ENCODE measurements at regions not wholly inside any gene's neighbourhood (a gene's known extent, or its start where the extent isn't known, plus 50 kb on each side); places are given as distances from the start of the nearest gene placed in this dataset.

DNA sequence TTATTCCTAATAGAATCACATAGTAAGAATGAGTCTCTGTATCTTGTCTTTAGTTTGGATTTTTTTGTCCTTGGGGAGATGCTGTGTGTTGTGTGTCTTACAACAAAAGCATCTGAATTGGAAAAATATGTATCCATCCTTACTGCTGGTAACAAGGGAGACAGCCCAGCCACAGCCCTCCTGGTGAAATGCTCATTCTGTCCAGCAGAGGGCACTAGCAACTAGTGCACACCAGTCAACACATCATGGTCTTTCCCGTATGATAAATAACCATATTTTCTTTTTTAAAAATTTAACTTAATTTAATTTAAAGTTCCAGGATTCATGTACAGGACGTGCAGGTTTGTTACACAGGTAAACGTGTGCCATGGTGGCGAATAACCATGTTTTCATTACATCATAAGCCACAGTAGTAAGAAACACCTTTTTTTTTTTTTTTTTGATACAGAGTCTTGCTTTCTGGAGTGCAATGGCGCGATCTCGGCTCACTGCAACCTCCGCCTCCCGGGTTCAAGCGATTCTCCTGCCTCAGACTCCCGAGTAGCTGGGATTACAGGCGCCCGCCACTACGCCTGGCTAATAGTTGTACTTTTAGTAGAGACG lies 245.1 kb downstream of the PTBP2 start:
- peak; percentile 80 for DNase-seq

DNA sequence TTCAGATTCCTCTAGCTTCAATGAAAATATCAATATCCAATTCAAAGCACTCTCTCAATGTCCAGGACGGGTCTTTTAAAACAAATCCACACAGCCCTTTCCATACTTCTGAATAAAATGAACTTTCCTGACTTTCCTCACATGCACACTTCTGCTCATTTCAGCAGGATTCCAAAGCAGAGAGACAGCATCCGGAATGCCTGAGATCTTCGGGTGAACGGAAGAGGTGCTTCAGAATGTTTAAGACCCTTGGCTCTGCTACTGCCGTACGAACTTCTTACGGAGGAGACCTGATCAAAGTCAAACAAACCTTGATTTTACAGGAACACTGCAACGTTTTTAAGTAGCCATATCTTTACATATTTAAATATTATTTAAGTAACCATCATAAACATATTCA lies 245.7 kb downstream of the PTBP2 start:
- DNase-seq: no peak

DNA sequence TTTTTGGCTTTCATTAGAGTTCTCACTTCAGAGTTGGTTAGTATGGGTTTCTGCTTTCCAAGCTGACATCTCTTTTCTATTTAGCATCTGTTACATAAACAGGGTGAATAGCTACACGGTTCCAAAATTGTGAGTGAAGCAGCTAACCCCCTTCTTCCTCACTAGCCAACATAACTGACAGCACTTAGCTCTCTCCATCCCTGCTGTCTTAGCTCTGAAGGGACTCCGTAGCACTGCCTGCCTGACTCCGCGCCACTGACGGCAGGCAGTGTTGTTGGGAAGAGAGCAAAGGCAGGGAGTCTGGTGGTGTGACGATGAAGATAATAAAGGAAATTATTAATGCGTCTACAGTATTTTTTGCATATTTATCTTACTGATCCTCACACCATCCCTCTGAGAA lies 247.0 kb downstream of the PTBP2 start:
- DNase-seq: no peak

DNA sequence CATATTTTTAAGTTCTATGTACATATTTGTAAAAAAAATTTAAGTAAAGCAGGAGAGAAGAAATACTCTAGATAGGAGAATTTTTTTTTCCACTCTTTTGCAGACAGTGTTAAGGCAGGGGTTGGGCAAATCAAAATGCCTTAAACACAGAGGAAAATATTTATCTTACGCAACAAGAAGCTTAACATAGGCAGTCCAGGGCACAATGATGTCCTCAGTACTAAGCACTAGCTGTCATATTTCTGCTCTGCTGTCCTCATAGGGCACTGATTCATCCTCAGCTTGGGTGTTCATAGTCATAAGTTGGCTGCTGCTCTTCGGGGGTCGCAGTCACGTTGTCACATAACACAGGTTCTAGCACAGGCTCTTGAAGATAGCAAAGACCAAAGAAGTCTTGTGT lies 247.4 kb downstream of the PTBP2 start:
- no peak for DNase-seq

DNA sequence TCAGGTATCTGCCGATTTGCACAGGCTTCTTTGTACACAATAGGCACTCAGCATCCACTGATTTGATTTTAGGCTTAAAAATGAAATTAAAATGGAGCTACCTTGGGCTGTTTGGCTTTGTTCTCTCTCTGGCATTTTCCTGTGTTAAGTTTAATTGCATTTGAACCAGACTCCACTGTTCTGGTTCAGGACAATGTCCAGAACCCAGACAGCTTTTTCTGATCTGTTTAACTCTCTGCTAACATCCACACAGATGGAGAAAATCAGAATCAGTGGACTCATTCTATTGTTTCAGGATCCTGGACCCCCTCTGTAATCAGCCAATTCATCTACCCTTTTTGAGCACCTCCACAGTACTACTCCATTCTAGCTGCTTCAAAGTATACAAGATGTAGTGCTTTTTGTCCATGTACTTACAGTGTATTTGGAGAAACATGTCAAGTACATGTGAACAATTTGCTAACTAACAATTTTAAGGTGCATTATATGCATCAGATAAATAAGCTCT lies 248.1 kb downstream of the PTBP2 start:
- no peak for DNase-seq

DNA sequence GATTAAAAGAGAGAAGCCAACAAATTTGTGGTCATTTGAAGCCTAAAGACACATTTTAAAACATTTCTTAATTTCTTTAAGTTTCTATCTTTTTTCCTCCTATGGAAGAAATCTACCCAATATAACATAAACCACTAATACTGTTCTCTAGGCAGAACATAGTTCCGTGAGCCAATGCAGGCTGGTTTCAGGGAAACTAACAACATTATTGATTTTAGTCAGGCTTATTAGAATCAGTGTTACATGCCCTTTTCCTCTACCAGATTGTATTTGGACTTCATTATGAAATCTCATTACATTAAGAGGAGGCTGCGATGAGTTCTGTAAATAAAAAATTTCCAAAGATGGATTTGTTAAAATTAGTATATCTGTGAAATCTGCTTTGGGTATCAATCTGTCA lies 249.9 kb downstream of the PTBP2 start:
- no peak for DNase-seq

DNA sequence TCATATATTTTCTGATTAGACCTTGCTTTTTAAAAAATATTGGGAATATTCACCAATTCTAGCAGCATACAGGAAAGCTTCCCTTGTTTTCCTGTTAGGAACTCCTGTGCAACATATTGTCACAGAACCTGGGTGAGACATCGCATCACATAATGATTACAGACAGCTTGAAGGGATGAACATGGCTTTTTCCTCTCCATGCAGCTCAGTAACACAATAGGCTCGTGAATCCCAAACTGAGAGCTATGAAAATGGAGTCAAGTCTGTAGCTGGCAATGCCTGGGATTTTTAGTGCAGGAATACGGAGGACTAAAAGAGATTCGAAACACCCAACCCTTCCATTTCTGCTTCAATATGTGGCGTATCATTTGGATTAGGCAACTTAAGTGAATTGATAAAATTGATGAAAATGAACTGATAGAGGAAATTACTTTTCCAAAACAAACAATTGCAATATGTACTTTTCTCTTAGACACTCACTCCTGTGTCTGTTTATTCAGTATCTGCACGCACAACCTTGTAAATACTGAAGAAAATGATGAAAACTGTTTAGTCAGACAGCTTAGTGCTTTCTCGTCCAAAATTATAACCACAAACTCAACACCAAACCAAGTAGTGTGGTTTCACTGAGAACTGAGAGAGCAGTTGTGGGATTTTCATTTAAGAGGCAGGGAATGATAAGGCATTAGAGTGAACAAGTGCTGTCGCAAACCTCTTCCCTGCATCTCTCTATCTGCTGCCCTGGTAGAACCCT lies 250.4 kb downstream of the PTBP2 start:
- no peak for DNase-seq

DNA sequence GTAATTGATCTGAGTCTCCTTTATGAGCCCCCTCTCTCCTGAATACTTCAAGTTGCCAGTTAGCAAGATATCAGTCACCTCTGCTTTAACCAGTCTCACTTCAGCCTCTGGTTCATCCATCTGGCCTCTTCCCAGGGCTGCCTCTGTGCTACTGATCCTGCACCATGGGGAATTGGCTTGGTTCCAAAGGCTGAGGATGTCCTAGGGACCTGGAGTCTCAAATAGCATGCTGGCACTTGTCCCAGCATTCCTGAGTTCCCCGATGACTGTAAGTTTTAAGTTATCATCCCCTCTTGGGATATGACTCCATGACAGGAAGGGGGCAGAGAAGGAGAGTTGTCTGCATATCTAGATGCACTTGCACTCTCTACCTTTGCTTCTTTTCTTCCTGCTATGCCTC lies 252.0 kb downstream of the PTBP2 start:
- DNase-seq: no peak

DNA sequence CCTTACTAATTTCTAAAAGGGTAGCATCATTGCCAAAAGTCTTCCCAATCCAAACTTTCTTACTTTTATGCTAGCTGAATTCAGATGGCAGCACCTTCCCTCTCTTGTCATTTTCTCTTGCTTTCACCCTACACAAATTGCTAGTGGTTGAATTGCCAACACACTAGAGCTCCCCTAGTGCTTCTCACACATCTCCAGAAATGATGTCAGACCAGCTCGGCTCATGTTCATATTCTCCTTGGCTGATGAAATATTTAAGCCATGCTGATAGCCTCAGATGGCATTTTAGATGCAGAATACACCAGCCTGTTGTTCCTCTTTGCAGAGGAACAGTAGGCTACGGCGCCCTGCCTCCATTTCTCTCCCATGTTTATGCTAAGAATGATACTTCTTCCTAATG lies 256.9 kb downstream of the PTBP2 start:
- DNase-seq: no peak

DNA sequence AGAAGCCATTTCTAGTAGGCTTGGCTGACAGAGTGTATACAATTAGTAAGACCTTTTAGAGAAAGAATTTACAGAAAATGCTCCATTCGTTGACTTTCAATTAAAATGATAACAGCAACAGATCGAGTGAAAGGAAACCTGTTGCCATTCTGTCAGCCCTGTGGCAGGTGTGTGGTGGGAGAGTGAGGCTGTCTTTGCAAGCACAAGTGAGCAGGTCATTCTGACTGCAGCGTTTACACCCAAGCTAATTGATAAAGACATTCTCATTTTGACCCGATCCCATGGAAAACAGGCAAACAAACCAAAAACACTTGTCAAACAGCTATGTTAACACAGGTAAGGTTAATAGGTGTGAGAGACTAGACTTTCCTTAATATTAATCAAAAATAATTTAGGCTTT lies 257.3 kb downstream of the PTBP2 start:
- no peak for DNase-seq

DNA sequence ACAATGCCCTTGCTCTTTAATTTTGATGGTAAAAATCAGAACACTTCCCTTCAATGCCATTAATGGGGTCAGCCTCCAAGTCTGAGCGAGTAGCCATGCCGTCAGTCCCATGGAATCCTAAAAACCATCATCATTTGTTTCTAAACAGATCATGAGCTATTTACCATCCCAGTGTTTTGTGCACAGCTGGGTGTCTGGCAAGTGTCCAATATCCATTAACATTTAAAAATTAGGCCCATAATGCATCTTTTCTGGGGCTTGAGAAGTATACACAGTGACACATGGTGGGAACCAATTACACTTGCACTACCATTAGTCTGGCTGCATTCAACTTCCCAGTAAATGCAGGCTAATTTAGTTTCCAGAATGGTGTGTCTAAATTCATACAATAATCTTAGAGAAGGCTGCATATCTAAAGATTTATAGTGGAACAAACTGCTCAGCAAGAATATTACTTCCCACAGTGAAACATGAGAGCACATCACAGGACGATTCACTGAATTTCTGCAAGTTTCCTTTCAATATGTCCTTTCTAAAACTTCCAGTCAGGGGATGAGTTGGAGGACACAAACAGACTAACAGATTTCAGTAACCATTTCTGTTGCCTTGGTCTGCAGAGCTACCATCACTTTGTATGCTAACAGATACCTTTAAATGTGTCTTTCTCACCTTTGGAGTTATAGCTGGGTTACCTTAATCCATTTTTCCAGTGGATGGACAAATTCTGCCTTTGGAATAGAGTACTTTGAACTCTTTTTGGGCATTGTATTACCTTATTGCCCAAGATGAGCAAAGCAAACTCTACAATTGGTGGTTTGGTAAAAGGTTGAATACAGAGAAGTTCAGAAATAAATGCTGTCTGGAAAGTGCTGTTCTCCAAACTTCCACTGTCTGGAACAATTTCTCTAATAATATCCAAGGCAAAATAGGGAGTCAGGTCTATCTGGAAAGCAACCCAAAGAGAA lies 258.0 kb downstream of the PTBP2 start:
- no peak for DNase-seq

DNA sequence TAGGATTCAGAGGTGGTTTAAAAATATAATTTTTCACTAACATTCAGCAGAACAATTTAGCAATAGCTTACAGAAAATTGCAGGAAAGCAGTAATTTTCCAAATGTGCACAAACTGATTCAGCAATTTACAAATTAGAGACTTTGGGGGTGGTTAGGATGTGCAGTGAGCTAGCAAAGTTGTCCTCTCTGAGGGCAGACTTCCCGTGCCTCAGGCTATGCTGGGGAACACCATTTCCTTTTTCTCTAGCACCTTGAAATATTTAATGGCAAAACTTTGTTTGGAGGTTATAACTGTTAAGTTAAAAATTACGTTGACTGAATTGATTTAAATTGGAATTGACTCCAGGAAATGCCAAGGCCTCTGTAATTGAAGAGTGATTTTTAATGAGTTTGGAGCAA lies 258.9 kb downstream of the PTBP2 start:
- no peak for DNase-seq

DNA sequence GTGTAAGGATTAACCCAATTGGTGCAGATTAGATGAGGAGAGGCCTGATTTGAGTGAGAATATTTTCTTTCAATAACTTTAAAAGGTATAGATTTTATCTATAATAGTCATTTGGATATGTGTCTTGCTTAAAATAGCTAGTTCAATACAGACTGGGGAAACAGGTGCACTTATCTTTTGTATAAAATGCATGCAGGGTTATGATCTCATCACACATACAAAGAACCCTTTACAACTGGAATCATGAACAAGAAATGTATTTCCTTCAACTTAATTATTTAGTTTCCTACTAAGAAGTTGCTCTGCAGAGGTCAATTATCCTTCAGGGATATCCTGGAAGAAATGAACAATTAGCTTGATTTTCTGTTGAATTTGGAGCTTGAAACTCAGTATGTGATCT lies 259.6 kb downstream of the PTBP2 start:
- DNase-seq: no peak

DNA sequence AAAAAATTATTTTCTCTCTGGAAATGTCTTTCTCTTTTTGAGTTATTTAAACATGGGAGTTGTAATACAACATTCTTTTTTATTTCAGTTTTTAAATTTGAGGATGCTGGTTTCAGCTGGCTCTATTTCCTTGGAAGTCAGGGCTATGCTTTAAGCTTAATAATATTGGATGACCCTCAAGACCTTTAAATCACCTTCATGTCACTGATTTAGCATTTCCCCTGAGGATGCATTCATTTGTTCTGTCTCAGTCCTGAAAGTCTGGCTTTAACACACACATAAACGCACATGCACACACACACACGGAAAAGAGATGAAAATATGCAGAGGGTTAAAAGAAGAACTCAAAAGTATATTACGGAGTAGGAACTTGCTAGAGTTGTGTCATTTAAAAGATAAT lies 260.5 kb downstream of the PTBP2 start:
- DNase-seq: no peak

DNA sequence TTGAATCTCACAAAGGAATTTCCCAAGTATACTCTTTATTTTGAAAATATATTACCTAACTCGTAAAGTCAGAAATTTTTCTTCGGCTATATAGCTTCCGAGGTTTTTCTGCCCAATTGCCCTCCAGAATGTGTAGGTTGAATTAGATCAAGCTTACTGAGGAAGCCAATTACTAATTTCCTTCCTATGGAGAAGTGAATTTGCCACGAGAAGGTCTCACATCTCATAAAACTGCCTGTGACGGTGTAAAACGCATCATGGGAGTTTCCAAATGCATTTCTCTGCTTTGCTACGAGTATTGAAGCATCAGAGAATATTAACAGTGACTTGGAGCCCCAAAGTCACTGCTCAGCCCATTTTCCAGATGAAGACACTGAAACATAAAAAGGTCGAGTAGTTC lies 262.3 kb downstream of the PTBP2 start:
- DNase-seq: no peak

DNA sequence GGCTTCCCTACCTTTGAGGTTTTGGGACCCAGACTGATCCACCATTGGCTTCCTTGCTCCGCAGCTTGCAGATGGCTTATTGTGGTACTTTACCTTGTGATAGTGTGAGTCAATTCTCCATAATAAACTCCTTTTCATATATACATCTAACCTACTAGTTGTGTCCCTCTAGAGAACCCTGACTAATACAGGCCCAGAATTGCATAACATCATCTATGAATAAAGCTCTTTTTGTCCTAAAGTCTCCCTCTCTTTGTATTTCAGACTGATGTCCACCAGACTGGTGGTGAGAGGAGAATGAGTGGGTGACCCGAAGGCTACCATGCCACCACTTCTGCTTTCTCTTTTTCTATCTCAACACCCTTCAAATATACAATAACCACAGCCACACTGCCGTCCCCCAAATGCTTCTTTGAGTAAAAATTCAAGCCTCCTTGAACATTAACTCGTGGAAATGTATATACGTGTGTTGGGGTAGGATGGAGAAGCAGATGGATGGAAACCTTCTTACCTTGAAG lies 265.7 kb downstream of the PTBP2 start:
- DNase-seq: no peak

DNA sequence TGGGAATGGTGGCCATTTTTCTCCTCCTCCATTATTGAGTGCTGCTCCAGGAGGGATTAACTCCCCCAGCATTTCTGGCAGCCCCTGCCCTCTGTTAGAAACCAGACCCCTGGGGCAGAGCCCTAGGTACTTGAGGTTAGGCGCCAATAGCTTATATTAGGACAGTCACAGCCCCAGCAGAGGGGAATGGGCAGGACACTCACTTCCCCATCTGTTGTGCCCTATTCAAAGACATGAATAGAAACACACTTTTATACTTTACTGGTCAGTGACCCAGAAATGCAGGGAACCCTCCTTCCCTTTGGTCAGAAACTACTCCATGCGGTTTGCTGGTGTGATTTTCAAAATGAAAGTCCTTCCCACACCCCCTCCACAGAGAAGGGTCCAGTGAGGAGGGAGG lies 267.7 kb downstream of the PTBP2 start:
- DNase-seq: no peak

DNA sequence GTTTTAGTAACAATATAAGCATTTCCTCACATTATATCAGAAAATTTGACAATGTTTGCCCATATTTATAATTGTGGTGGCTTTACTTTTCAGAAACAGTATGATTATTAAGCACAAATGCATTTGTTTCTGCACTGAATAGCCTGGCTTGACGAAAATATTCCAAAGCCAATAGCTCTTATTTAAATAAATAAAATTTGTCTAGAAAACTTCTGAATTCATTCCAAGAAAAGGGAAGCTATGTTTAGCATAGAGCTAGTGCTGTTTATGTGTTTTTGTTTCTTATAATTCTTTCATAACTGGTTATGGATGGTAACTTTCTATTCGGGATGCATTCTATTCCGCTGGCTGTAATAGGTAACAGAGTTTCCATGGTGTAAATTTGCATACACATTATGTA lies 268.6 kb downstream of the PTBP2 start:
- no peak for DNase-seq

DNA sequence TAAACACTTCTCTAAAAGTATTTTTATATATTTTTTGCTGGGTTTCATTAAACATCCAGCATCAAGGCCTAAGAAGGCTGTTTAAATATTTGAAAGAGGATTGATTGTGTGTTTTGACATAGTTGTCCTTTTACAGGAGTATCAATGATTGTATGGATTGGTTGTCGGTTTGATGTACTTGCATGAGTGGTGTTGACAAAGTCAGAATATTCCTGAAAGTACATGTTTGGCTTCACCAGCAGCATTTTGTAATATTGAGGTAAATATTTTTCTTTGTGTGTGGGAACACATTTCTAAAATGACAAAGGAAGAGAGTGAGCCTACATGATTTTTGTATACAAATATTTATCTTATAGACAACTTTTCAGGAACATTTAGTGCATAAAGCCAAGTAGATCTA lies 269.7 kb downstream of the PTBP2 start:
- no peak for DNase-seq

DNA sequence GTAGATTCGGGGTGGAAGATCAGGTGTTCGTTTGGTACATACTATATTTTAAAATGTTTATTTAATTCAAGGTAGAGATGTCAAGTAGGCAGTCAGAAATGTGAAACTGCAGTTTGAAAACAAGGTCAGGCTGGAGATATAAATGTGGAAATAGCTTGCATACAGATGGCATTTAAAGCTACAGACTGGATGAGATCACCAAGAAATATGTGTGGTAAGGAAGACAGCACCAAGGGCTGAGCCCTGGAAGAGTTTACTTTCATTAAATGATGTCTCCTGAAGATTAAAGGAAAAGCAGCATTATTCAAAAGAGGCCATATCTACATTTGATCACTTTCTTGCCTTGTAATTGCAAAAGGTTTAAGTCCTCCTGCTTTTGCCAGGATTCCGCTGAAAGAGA lies 271.3 kb downstream of the PTBP2 start:
- no peak for DNase-seq

DNA sequence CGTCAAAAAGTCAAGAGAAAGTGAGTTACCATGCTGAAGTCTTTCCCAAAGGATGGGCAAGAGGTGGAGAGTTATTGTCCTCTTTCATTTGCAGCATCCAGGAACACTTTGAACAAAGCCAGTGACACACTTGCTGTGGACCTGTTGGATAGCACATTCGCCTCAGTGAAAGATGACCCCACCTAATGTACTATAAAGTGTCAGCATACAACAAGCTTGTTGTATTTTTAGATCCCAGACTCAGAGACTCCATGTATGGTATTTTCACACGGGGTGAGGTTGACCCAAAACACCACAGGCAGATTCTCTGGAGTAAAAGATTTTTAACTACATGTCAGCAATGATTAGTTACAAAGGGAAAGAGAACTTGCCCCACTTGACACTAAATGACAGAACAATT lies 273.8 kb downstream of the PTBP2 start:
- no peak for DNase-seq

DNA sequence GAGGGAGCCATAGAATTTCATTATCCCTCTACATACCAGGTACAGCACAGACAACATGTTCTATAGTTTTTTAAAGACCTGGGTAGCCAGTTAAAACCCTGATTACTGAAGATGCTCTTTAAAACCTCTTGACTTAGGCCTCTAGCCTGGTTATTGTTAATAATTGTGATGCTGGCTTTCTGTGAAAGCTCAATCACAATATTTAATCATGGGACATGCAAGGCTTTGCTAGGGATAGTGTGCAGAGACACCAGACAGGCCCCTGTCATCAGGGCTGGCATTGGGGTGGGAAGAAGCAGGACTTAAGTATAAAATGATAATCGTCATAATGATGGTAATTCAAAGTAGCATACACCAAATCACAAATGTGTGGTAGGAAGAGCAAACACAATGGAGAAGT lies 274.4 kb downstream of the PTBP2 start:
- DNase-seq: no peak

DNA sequence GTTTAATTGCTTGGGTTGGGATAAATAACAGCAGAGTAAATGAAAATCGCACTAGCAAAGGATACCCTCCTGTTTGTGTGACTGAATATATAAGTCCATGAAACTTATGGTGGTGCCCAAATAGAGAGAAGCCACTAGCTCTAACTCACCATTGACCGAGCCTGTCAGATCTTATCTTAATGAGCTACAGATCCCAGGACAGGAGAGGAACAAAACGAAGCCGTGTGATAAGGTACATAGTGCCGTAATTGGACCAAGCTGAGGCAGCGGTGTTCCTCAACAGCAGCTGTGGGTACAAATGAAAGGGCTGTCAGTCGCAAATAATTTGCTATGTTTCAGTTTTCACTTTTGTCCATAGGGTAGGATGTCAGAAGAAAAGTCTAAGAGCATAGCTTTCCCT lies 276.1 kb downstream of the PTBP2 start:
- DNase-seq: no peak

Data from midbrain (tissue), 1 donor.